HUDEP-2 (cell line): ENCODE measurements at regions not wholly inside any gene's neighbourhood (a gene's known extent, or its start where the extent isn't known, plus 50 kb on each side); places are given as distances from the start of the nearest gene placed in this dataset.
"Not testable (repeated sequence)": the region's sequence is repeated elsewhere in the genome, so short reads cannot be mapped to it uniquely, and the experiment has no call there.

ENCODE experiments used
- DNase-seq, 76 experiments: peaks; one replicate each; lab custom pipeline; 2025; ENCODE audit not compliant: unreplicated experiment in 76 of 76; lab: John Stamatoyannopoulos, UW

- no peak for DNase-seq
These were observed 192.4 kb upstream of the HSF2 start for GRCh38 chr6:122207061-122207460.

- DNase-seq = no peak
These were observed 191.7 kb upstream of the HSF2 start for GRCh38 chr6:122207794-122208193.

- no peak for DNase-seq
These were observed 184.7 kb upstream of the HSF2 start for GRCh38 chr6:122214605-122215318.

GRCh38 chr6:122220254-122220653, 179.2 kb upstream of the HSF2 start:
- no peak for DNase-seq

- no peak for DNase-seq
These were observed 176.7 kb upstream of the HSF2 start for GRCh38 chr6:122222761-122223160.

GRCh38 chr6:122223251-122223650, 176.2 kb upstream of the HSF2 start:
- DNase-seq = no peak

- no peak for DNase-seq
These were observed 160.6 kb upstream of the HSF2 start for GRCh38 chr6:122238861-122239260.

- no peak for DNase-seq
These were observed 152.4 kb upstream of the HSF2 start for GRCh38 chr6:122246906-122247658.

- no peak for DNase-seq
These were observed 151.3 kb upstream of the HSF2 start for GRCh38 chr6:122248001-122248669.

- DNase-seq = no peak
These were observed 150.6 kb upstream of the HSF2 start for GRCh38 chr6:122248844-122249243.

- DNase-seq = no peak
These were observed 140.6 kb upstream of the HSF2 start for GRCh38 chr6:122258839-122259238.

- DNase-seq = no peak
These were observed 134.9 kb upstream of the HSF2 start for GRCh38 chr6:122264557-122264956.

GRCh38 chr6:122265755-122266154, 133.7 kb upstream of the HSF2 start:
- no peak for DNase-seq

- DNase-seq = no peak
These were observed 131.1 kb upstream of the HSF2 start for GRCh38 chr6:122268394-122268793.

- DNase-seq = no peak
These were observed 122.8 kb upstream of the HSF2 start for GRCh38 chr6:122276637-122277036.

- not testable (repeated sequence) for DNase-seq
These were observed 119.1 kb upstream of the HSF2 start for GRCh38 chr6:122280105-122281021.

GRCh38 chr6:122283884-122284283, 115.6 kb upstream of the HSF2 start:
- no peak for DNase-seq

GRCh38 chr6:122284848-122285247, 114.6 kb upstream of the HSF2 start:
- DNase-seq = no peak

- no peak for DNase-seq
These were observed 114.0 kb upstream of the HSF2 start for GRCh38 chr6:122285292-122285913.

- no peak for DNase-seq
These were observed 112.9 kb upstream of the HSF2 start for GRCh38 chr6:122286512-122286911.
